HG02571 (cell line): ENCODE measurements at regions not wholly inside any gene's neighbourhood (a gene's known extent, or its start where the extent isn't known, plus 50 kb on each side); places are given as distances from the start of the nearest gene placed in this dataset.
"Not testable (repeated sequence)": the region's sequence is repeated elsewhere in the genome, so short reads cannot be mapped to it uniquely, and the experiment has no call there.

ENCODE experiments used
- ATAC-seq: cut with Tn5 transposase; IDR thresholded peaks from one replicate; pipeline ENCODE4 v1.9.1; 2021; ENCODE audit warnings: mild to moderate bottlenecking, moderate library complexity; ENCODE audit not compliant: unreplicated experiment

GRCh38 chr3:69688400-69688799 lies 50.9 kb upstream of the MITF start:
- ATAC-seq, result no peak

- ATAC-seq, result no peak
Observed at GRCh38 chr3:69687641-69688040, 51.6 kb upstream of the MITF start.

- ATAC-seq, result no peak
Observed at GRCh38 chr3:69686056-69686455, 53.2 kb upstream of the MITF start.

DNA sequence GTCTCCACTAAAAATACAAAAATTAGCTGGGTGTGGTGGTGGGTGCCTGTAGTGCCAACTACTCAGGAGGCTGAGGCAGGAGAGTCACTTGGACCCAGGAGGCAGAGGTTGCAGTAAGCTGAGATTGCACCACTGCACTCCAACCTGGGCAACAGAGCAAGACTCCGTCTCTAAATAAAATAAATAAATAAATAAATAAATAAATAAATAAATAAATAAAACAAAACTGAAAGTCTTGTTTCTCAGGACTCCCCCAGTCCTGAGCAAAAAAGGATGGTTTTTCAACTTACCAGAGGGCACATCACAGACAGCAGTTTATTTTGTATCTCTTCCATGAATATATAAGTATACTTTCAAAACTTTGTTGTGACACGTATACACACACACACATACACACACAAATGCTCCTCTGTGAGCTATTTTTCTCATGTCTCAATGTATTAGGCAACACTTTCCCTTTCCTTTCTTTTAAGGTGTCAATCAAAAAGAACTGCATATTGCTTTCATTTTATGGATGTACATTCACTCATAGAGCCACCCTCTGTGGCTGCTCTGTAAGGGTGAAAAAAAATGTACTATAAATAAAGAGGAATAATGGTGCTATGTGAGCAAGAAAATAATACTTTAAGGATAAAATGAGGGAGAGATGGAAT lies 54.8 kb upstream of the MITF start:
- ATAC-seq, result no peak

DNA sequence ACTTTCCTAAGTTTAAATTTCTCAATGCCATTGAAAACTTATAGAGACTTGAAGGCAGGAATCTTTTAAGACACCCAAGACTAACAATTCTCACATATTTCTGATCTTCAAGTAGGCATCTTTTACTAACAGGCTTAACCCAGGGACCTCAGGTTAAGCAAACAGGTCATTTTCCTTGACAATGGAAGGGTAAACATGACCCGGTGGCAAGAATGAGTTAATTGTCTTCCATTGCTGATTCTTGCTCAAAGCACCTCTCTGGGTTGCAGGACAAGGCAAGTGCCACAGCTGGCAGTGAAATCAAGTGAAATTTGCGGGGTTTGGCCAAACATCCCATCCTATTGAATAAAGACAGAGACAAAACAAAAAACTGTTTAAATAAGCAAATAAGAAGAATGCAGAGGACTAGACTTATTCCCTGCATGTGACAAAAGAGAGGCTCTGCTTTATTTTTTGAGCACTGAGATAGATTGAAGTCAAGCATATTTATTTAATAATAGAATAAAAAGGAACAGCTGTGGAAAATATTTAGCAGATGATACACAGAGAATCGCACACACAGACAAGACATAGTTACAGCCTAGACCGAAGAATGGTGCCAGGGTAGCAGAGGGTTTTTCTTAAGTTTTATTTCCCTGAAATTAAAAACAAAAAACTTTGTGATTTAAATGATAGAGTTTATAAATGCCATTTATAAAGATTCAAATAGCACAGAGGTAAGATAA lies 56.0 kb upstream of the MITF start:
- no peak for ATAC-seq

DNA sequence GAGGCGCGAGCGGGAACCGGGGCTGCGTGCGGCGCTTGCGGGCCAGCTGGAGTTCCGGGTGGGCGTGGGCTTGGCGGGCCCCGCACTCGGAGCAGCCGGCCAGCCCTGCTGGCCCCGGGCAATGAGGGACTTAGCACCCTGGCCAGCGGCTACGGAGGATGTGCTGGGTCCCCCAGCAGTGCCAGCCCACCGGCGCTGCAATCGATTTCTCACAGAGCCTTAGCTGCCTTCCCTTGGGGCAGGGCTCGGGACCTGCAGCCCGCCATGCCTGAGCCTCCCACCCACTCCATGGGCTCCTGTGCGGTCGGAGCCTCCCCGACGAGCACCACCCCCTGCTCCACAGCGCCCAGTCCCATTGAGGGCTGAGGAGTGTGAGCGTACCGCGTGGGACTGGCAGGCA lies 61.8 kb upstream of the MITF start:
- ATAC-seq, result not testable (repeated sequence)

- no peak for ATAC-seq
Observed at GRCh38 chr3:69675786-69676530, 63.3 kb upstream of the MITF start.

GRCh38 chr3:69674752-69675151 lies 64.5 kb upstream of the MITF start:
- no peak for ATAC-seq

DNA sequence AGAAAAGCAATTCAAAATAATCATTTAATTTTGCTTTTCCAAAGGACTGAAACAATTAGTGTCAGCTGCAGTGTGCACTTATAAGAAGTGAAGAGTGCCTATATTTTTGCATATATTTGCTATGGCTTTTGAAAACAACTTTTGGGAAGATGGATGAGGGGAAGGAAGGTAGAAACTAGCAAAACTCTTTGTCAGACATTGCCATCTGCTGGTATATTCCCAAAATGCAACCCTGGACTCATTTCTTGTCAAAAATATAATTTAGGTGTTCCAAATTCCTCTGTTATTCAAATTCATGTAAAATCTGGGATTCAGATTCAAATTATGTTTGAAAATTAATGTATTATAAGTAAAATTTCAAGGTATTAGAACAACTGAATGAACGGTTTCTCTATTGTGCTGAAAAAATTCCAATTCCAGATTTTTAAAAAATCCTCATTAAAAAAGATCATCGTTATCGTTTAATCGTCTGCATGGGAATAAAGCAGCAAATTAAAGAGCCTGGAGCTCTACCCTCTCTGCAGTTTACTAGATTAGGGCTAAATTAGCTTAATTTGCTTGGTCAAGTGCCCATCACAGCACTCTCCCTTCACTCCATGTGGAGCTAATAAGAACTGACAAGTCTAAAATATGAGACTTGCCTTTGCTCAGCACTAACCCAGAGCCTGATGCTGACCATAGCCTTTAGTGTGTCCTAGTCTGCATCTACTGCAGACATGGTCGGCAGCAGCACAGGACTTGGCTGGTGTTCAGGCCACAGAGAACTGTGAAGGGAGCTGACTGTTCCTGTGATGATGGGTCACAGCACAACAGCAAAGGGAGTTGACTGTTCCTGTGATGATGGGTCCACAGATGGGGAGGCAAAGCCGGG lies 67.9 kb upstream of the MITF start:
- ATAC-seq, result no peak

DNA sequence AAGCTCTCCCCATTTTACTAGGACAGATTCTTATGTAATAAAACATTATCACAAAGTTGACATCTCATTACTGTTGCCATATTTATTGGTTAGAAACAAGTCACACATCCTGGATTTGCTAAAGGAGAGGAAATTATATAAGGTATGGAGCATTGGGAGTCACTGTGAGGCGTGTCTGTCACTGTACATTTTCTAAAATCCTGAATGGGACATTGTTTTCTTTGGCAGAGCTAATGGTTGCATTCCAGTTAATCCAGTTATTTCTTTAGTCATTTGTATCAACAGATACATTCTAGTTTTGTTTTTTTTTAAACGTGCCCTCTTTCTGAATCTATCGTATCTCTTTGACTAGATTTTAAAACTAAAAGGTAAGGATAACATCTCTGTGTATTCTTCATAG lies 70.2 kb upstream of the MITF start:
- no peak for ATAC-seq

GRCh38 chr3:69665026-69665737 lies 74.1 kb upstream of the MITF start:
- no peak for ATAC-seq

GRCh38 chr3:69660631-69661030 lies 78.6 kb upstream of the MITF start:
- no peak for ATAC-seq

DNA sequence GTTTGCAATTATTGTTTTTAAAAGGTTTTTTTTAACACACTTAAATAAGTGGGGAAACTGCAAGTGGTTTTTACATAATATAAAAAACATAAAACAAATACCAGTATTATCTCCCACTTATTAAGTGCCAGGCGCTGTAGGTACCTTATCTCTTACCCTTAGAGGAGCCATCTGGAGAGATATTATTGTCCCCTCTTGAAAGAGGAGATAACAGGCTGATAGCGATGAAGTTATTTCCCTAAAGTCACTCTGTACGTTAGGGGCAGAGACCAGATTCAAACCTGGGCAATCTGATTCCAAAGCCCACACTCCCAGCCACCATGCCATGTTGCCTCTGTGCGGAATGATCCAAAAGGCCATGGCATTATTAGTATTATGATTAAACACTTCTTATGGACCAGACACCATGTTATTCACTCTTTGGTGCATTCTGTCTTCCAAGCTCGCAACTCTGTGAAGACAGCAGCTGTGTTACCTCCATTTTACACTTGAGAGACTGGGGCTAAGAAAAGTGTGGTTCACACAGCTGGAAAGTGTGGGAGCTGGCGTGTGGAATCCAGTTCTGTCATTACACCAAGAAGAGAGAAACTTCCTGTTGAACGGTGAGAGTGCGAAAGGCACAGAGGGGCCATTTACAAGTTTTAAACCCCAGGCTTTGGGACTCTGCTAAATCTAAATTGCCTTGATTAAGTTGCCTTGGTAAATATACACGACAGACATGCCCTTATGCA lies 79.9 kb upstream of the MITF start:
- no peak for ATAC-seq

- ATAC-seq, result no peak
Observed at GRCh38 chr3:69658514-69659140, 80.6 kb upstream of the MITF start.

GRCh38 chr3:69657030-69657429 lies 82.2 kb upstream of the MITF start:
- ATAC-seq, result not testable (repeated sequence)

DNA sequence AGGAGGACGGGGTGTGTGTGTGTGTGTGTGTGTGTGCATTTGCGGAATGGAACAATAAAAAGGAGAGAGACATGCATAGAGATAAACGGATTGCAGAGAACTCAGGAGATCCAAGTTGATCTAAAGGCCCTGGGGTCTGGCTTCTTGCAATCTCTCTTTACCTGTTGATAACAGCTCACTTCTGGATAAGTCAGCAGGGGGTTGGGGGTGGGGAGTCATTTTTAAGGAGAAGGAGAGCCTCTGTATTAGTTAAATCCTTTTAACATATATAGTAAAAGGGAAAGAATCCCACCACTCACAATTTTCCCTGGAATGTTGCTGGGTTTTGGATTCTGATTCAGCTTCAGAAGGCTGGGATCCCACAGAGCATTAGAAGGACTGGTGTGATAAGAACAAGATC lies 87.5 kb upstream of the MITF start:
- no peak for ATAC-seq

- no peak for ATAC-seq
Observed at GRCh38 chr3:69650066-69650419, 89.2 kb upstream of the MITF start.

DNA sequence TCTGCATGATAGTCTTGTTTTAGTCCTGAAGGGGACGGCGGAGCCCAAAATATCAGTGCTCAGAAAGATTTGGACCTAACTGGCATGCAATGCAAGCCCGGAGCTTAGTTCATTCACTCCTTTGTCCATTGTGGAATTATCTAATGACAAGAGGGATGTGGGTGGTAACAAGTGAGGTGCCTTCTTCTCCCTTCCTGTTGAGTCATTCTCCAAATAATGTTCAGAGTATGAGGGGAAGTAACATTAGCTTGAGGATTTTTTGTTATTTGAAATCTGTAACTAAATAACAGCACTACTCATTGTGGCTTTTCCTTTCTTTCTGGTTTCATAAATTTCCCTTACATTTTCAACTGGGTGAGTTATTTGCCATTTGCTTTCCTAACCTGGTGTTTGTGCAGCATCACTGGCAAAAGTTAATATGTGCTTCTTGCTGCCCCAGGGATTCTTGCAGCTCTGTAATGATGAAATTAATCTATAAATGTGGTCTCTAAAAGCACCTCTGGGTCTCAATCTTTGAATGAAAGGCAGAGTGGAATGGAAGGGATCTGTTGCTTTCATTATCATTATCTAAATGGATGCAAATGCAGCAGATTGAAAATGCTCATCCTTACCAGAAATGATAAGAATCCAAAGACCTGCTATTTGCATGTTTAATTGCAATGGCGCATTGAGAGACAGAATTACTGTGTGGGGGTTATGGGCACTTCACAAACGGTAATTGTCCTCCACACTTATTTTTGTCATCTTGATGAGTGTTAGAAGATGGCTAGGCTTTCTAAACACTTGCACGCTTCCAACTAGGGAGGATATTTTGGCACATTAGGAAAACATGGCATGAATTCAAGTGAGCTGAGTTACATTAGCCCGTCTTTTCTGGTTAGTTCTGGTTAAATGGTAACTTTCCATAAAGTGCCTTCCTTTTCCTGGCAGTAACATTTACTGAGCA lies 89.9 kb upstream of the MITF start:
- no peak for ATAC-seq
